Effector memory CD8-positive, alpha-beta T cell (primary cell): ENCODE measurements at regions not wholly inside any gene's neighbourhood (a gene's known extent, or its start where the extent isn't known, plus 50 kb on each side); places are given as distances from the start of the nearest gene placed in this dataset.
"Not testable (repeated sequence)": the region's sequence is repeated elsewhere in the genome, so short reads cannot be mapped to it uniquely, and the experiment has no call there.

Experiments
- ATAC-seq: fragments of 150-1000 bp; cut with Tn5 transposase; replicated peaks from 2 replicates; pipeline ENCODE4 v1.10.0; 2021; ENCODE audit warnings: mild to moderate bottlenecking, moderate library complexity
- DNase-seq, 3 experiments: peaks; one replicate each; pipeline ENCODE4 v3.0.0; 2021
- H3K27ac Mint-ChIP-seq, 2 donors: one replicate each; pipeline ENCODE4 v1.8.0; 2022; ENCODE audit warnings: mild to moderate bottlenecking in 2 of 2, mixed read lengths in 2 of 2, moderate library complexity in 2 of 2
- H3K27me3 Mint-ChIP-seq, 2 donors: one replicate each; pipeline ENCODE4 v1.8.0; 2022; ENCODE audit warnings: mixed read lengths in 2 of 2
- H3K36me3 Mint-ChIP-seq: one replicate; pipeline ENCODE4 v1.8.0; 2022; ENCODE audit warnings: mild to moderate bottlenecking, moderate library complexity, mixed read lengths; ENCODE audit not compliant: insufficient read depth
- H3K4me1 Mint-ChIP-seq, 2 donors: one replicate each; pipeline ENCODE4 v1.8.0; 2022; ENCODE audit warnings: low read depth in 2 of 2, mixed read lengths in 2 of 2
- H3K4me3 Mint-ChIP-seq, 2 donors: one replicate each; pipeline ENCODE4 v1.8.0; 2022; ENCODE audit warnings: mild to moderate bottlenecking in 2 of 2, mixed read lengths in 2 of 2, moderate library complexity in 2 of 2
- H3K9me3 Mint-ChIP-seq, 2 donors: one replicate each; pipeline ENCODE4 v1.8.0; 2022; ENCODE audit warnings: mixed read lengths in 2 of 2

DNA sequence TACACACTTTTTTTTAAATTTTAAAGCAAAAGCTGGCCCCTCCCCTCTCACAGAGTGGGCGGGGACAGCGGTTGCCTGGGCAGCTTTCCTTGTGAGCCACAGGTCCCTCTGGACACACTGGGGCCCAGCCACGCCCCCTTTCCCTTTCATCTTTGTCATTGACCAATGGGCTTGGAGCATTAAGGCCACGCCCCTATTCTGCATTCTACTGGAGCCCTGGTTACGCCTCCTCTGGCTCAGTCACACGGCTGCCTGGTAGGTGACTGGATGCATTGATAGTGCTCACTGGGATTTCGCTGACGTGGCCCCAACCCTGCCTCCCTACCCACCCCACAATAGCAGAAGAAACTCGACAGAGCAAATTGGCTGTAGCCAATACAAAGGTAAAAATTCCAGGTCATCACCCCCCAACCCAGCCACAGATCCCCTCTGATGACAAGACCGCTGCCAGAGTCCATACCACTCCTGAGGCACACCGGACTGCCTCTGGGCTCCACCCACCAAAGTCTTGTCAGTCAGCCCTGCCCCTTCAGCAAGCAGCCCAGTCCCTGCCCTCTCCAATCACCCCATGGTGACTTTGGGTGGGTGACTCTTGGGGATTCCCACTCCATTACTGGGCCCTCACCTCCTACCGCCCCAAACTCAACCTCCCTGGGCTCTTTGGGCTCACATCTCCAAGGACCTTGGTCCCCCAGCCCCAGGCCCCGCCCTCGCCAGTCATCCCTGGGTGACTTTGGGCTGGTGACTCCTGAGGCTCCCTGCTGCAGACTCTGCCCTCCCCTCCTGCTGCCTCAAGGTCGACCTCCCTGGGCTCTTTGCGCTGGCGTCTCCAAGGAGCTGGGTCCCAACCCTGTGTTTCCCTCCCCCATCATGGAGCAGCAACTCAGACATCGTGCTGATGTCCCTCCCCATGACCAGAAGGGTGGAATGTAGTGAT, 112.2 kb upstream of the FAN1 start:
- Mint-ChIP-seq H3K4me1 (no peaks in the 10 kb centered on the region), H3K27ac (no peak overlapping the region), H3K27me3 (peaks cover 54 to 61% of the 10 kb centered on the region in 2 donors), H3K36me3 (no peaks in the 10 kb centered on the region), H3K4me3 (no peak overlapping the region), H3K9me3 (no peaks in the 10 kb centered on the region)
- DNase-seq, result no peak
- ATAC-seq, result no peak

DNA sequence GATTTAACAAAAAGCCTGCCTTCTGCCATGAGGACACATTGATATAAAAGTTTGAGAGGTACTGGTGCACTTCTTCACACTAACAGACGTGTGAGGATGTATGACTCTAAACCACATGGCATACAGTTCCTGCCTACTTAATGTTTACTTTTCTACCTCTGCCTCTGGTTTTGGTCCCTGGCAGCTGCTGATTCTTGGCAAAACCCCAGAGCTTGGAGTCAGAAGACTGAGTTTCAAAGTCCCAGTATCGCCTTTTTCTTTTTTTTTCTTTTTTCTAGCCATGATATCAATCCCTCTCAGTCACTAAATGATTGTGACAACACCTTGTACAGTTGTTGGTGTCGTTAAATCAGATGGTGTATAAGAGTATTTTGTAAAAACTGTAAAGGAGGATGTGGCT, 110.9 kb upstream of the FAN1 start:
- H3K27ac Mint-ChIP-seq, DNase-seq, H3K36me3 Mint-ChIP-seq, ATAC-seq, H3K4me3 Mint-ChIP-seq, H3K9me3 Mint-ChIP-seq, H3K4me1 Mint-ChIP-seq: not testable (repeated sequence)
- H3K27me3 Mint-ChIP-seq, result peaks cover 67 to 74% of the 10 kb centered on the region in 2 donors

DNA sequence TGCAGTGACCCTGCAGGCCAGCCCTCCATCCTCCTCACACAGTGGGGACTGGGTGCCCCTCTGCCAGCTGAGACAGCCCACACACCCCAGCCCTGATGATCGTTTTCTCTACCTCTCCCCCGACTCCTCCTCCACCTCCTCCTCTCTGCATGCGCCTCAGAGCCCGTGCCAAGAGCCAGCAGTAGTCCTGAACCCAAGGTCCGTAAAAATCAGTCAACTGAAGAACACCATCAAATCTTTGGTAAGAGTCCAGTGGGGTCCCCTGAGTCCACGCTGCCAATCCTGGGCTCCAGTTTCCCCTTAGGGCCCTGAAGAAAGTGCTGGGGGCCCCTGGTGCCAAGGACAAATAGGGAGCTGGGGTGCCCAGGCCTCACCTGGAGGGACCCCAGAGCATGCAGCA, 109.3 kb upstream of the FAN1 start:
- Mint-ChIP-seq H3K27ac (peak overlapping the region in 1 of 2 donors; percentile 7), H3K27me3 (peaks cover 63 to 76% of the 10 kb centered on the region in 2 donors), H3K9me3 (no peaks in the 10 kb centered on the region), H3K4me1 (no peaks in the 10 kb centered on the region), H3K4me3 (no peak overlapping the region), H3K36me3 (no peaks in the 10 kb centered on the region)
- no peak for ATAC-seq
- DNase-seq, result no peak

DNA sequence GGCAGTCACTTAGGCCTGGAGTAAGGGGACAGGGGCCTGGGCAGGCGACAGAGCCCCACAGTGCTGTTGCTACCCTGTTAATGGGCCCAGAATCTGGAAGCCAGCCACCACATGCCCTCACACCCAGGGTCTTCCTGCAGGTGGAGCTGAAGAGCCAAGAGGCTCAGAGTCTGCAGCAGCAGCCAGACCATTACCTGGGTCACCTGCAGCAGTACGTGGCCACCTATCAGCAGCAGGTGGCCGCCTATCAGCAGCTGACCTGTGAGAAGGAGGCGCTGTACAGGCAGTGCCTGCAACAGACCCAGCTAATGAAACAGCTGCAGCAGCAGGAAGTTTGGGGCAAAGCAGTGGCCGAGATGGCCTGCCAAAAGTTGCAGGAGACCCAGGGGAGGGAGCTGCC, 104.2 kb upstream of the FAN1 start:
- peaks cover 36 to 52% of the 10 kb centered on the region in 2 donors for H3K27me3 Mint-ChIP-seq
- not testable (repeated sequence) for H3K4me1 Mint-ChIP-seq, DNase-seq, H3K9me3 Mint-ChIP-seq, ATAC-seq, H3K27ac Mint-ChIP-seq, H3K36me3 Mint-ChIP-seq, H3K4me3 Mint-ChIP-seq

DNA sequence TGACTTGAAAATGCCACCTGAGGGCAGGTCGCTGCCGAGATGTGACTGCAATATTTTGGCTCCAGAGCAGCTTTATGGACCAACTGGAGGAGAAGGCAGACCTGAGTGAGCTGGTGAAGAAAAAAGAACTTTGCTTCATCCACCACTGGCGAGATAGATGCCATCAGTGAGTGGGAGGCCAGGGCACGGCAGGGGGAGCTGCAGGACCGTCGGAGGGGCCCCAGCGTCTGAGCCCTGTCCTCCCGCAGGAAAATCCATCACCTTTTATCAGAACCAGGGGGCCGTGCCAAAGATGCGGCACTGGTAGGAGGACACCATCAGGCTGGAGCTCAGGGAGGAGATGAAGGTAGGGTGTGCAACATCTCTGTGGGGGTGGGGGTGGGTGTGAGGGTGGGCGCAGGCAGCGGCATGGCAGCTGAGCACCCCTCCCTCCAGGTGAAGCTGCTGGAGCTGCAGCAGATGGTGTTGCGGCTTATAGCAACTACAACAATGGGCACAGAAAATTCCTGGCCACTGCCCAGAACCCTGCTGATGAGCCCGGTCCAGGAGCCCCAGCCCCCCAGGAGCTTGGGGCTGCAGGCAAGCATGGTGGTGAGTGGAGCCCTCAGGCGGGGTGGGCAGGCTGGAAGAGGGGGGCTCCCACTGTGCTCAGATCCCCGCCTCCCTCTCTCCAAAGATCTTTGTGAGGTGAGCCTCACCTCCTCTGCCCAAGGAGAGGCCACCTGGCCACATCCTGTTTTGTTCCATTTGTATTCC, 102.4 kb upstream of the FAN1 start:
- peaks cover 21 to 35% of the 10 kb centered on the region in 2 donors for H3K27me3 Mint-ChIP-seq
- not testable (repeated sequence) for ATAC-seq, H3K9me3 Mint-ChIP-seq, H3K27ac Mint-ChIP-seq, DNase-seq, H3K4me1 Mint-ChIP-seq, H3K36me3 Mint-ChIP-seq, H3K4me3 Mint-ChIP-seq

DNA sequence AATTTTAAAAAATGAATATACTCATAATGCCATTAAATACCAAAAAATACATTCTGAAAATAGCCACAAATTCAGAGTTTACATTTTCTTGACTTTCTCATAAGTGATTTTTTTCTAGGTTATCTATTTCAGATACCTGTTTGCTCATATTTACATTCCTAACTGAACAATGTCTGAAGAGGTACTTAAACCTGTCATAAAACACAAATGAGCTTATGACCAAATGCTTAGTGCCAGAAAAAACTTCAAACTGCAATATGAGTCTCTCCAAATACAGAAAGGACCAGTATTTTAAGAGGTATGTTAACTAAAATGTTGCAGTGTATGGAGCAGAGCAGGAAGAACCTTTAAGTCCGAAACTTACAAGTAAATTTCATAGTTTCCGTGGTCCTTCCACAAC, 101.7 kb upstream of the FAN1 start:
- not testable (repeated sequence) for H3K4me3 Mint-ChIP-seq, H3K27ac Mint-ChIP-seq, DNase-seq, ATAC-seq, H3K36me3 Mint-ChIP-seq, H3K9me3 Mint-ChIP-seq, H3K4me1 Mint-ChIP-seq
- peaks cover 20 to 36% of the 10 kb centered on the region in 2 donors for H3K27me3 Mint-ChIP-seq

DNA sequence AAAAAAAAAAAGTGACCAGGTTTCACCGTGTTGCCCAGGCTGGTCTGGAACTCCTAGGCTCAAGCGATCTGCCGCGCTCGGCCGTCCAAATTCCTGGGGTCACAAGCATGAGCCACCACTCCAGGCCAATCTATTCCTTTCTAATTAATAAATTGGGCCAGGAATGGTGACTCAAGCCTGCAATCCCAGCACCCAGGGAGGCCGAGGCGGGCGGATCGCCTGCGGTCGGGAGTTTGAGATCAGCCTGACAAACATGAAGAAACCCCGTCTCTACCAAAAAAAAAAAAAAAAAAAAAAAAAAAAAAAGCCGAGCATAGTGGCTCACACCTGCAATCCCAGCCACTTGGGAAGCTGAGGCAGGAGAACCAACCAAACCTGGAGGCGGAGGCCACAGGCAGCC, 100.0 kb upstream of the FAN1 start:
- H3K4me1 Mint-ChIP-seq, H3K9me3 Mint-ChIP-seq, DNase-seq, H3K36me3 Mint-ChIP-seq, ATAC-seq, H3K4me3 Mint-ChIP-seq, H3K27ac Mint-ChIP-seq: not testable (repeated sequence)
- H3K27me3 Mint-ChIP-seq, result peaks cover 7 to 20% of the 10 kb centered on the region in 2 donors

DNA sequence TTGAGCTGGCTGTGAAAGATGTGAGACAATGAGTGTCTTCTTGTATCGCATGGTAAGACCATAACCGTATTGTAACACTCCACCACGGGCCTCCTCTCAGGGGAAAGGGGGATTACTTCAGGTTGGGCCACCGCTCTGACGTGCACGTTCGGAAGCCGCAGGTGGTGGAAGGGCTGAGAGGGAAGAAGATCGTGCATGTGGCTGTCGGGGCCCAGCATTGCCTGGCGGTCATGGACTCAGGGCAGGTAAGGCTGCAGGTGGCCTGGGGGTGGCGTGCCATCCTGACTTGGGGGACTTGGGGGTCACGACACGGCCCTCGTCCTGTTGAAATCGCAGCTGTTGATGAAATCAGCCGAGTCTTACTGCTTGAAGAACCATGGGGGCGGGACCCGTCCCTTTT, 87.3 kb upstream of the FAN1 start:
- H3K27ac Mint-ChIP-seq, result peak overlapping the region in 1 of 2 donors; percentile 48
- no peak overlapping the region for H3K4me3 Mint-ChIP-seq
- H3K4me1 Mint-ChIP-seq, result no peaks in the 10 kb centered on the region
- peaks cover 4% of the 10 kb centered on the region for H3K36me3 Mint-ChIP-seq
- DNase-seq (no peak), ATAC-seq (no peak)
- H3K27me3 Mint-ChIP-seq, result peaks cover 5 to 12% of the 10 kb centered on the region in 2 donors
- no peaks in the 10 kb centered on the region for H3K9me3 Mint-ChIP-seq

DNA sequence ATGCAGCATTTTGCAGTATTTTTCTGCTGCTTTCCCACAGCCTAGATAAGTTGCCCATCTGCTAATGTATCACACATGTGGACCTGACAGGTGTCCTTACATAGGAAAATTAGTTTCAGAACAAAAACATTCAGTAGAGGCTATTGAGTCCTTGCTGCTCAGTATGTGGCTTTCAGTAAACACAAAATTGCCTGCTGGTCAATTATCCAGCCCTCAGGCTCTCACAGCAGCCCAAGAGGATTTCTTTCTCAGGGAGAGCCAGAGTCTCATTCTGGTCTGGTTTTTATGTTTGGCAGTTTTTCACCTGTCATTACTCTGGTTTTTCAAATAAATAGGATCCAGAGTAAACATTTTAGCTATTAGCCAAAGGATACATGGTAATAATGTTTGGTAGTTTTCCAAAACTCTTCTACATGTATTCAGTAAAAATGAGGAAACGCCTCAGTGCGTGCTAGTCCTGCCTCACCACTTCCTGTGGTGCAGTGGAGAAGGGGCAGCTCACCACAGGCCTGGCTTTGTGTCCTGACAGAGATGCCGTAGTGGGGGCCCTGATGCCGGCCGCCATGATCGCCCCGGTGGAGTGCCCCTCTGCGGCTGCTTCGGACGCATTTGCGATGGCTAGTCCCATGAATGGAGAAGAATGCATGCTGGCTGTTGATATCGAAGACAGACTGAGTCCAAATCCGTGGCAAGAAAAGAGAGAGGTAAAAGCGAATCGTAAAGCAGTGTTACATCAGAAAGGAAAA, 80.5 kb upstream of the FAN1 start:
- H3K27me3 Mint-ChIP-seq, H3K4me1 Mint-ChIP-seq, H3K36me3 Mint-ChIP-seq, H3K9me3 Mint-ChIP-seq: not testable (repeated sequence)
- peak overlapping the region; percentile 61 to 84 for H3K27ac Mint-ChIP-seq
- peak; percentile 83 for ATAC-seq
- DNase-seq, result peak in 2 of 3 experiments; percentile 21 to 37
- H3K4me3 Mint-ChIP-seq, result peak overlapping the region; percentile 80 to 85

DNA sequence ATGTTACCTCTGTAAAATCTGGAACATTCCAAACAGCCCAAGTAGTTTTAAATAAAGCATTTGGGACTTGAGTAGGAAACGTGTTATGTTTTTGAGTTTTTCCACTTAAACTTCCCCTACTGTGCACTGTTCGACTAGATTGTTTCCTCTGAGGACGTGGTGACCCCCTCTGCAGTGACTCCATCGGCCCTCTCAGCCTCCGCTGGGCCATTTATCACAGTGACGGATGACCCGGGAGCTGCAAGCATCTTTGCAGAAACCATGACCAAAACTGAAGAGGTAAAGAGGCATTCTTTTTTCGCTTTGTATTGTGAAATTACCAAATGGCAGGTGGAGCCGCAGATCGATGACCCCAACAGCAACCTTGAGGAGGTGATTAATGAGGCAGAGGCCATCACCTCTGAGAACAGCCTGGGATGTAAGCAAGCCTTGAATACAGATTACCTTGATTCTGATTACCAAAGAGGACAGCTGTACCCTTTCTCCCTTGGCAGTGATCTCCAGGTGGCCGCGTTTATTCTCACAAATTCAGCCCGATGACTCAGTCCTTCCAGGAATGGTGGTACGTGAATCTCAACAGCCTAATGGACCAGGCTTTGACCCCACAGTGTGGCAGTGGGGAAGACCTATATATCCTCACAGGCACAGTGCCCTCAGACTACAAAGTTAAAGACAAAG, 79.1 kb upstream of the FAN1 start:
- Mint-ChIP-seq H3K4me3 (peak overlapping the region in 1 of 2 donors; percentile 80), H3K9me3 (no peaks in the 10 kb centered on the region), H3K36me3 (peaks cover 10% of the 10 kb centered on the region), H3K27me3 (peaks cover 5 to 7% of the 10 kb centered on the region in 2 donors), H3K4me1 (peaks cover 4 to 5% of the 10 kb centered on the region in 2 donors), H3K27ac (peak overlapping the region; percentile 61 to 84)
- ATAC-seq (no peak), DNase-seq (no peak)

DNA sequence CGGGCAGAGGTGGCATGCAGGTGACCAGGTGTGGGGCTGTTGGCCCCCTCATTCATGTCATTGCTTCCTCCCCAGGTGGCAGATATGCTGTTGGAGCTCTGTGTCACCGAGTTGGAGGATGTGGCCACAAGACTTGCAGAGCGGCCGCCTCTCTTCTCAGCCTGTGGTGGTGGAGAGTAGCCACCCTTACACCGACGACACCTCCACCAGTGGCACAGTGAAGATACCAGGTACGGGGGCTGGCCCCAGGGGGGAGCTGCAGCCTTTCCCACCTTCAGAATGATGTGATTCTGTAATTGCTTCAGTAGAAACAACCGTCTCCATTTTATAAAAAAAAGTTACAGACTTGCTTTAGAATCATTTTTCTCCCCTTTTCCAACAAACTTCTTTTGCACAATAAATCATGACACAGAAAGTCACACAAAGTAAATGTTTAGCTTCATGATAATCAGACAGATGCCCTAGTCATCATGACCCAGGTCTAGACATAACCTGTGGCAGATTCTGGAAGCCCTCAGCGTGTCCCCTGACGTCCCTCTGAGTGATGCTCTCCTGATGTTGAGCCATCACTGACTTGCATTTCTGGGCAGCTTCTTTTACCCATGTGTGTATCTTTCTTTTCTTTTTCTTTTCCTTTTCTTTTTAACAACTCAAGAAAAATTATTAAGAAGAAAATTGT, 76.0 kb upstream of the FAN1 start:
- peaks cover 4 to 15% of the 10 kb centered on the region in 2 donors for H3K4me1 Mint-ChIP-seq
- H3K36me3 Mint-ChIP-seq, result peaks cover 24% of the 10 kb centered on the region
- peak overlapping the region in 1 of 2 donors; percentile 8 for H3K27ac Mint-ChIP-seq

DNA sequence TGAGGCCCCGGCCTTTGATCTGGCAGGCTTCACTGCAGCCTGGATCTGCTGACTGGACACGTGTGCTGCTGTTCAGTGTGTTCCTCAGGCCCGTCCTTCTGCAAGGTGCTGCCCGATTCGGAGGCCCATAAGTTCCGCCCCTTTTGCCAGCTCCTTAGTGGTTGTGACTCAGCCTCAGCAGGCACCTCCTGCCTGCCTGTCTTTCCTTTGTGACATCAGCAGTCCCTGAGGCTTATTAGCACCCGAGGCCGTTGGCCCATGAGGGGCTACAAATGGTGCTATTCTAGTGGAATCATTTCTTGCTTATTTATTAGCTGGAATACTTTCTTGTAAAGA, 75.4 kb upstream of the FAN1 start:
- H3K4me1 Mint-ChIP-seq, result peaks cover 4 to 15% of the 10 kb centered on the region in 2 donors
- H3K4me3 Mint-ChIP-seq, H3K27me3 Mint-ChIP-seq, H3K9me3 Mint-ChIP-seq, DNase-seq: not testable (repeated sequence)
- peaks cover 24% of the 10 kb centered on the region for H3K36me3 Mint-ChIP-seq
- peak overlapping the region in 1 of 2 donors; percentile 8 for H3K27ac Mint-ChIP-seq
- peak; percentile 47 for ATAC-seq

More for the DNA sequence above, 76.0 kb upstream of the FAN1 start:
- H3K27me3 Mint-ChIP-seq, result peaks cover 0 to 5% of the 10 kb centered on the region in 2 donors
- ATAC-seq, result peak; percentile 39
- no peaks in the 10 kb centered on the region for H3K9me3 Mint-ChIP-seq
- no peak for DNase-seq
- H3K4me3 Mint-ChIP-seq, result no peak overlapping the region
